Adrenal gland (tissue), 5 donors: ENCODE measurements at regions not wholly inside any gene's neighbourhood (a gene's known extent, or its start where the extent isn't known, plus 50 kb on each side); places are given as distances from the start of the nearest gene placed in this dataset.
"Not testable (repeated sequence)": the region's sequence is repeated elsewhere in the genome, so short reads cannot be mapped to it uniquely, and the experiment has no call there.

Source experiments
- POLR2A ChIP-seq, 2 donors: fragments of 450-650 bp; IDR thresholded peaks; one replicate each; pipeline ENCODE4 v1.6.1; 2017; ENCODE audit warnings: antibody characterized with exemption in 2 of 2, mild to moderate bottlenecking in 2 of 2, moderate library complexity in 1 of 2
- TF ChIP-seq, protein P1 (sequence below), 6 experiments: fragments of 450-650 bp in 4 of 6; fragments of 200-600 bp in 2 of 6; sonication (generic) in 1 of 6; IDR thresholded peaks; 1 replicate in 5 of 6; 2 replicates in 1 of 6; pipeline versions ENCODE4 v1.5.1 to v1.8.0; 2016 to 2021; ENCODE audit warnings: antibody characterized with exemption in 6 of 6, mild to moderate bottlenecking in 2 of 6, moderate library complexity in 1 of 6
- donor health status: DM: no; HTN: no; CAD: no.

DNA sequence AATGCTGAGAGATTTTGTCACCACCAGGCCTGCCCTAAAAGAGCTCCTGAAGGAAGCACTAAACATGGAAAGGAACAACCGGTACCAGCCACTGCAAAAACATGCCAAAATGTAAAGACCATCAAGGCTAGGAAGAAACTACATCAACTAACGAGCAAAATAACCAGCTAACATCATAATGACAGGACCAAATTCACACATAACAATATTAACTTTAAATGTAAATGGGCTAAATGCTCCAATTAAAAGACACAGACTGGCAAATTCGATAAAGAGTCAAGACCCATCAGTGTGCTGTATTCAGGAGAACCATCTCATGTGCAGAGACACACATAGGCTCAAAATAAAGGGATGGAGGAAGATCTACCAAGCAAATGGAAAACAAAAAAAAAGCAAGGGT is 163.8 kb upstream of the RPS6KA2 start:
- TF ChIP-seq, protein P1, sequence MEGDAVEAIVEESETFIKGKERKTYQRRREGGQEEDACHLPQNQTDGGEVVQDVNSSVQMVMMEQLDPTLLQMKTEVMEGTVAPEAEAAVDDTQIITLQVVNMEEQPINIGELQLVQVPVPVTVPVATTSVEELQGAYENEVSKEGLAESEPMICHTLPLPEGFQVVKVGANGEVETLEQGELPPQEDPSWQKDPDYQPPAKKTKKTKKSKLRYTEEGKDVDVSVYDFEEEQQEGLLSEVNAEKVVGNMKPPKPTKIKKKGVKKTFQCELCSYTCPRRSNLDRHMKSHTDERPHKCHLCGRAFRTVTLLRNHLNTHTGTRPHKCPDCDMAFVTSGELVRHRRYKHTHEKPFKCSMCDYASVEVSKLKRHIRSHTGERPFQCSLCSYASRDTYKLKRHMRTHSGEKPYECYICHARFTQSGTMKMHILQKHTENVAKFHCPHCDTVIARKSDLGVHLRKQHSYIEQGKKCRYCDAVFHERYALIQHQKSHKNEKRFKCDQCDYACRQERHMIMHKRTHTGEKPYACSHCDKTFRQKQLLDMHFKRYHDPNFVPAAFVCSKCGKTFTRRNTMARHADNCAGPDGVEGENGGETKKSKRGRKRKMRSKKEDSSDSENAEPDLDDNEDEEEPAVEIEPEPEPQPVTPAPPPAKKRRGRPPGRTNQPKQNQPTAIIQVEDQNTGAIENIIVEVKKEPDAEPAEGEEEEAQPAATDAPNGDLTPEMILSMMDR (IDR thresholded peaks at IDR 0.05): not testable (repeated sequence)
- TF ChIP-seq POLR2A (IDR thresholded peaks at IDR 0.05): not testable (repeated sequence)
